Midbrain (tissue), 1 donor: ENCODE measurements at regions not wholly inside any gene's neighbourhood (a gene's known extent, or its start where the extent isn't known, plus 50 kb on each side); places are given as distances from the start of the nearest gene placed in this dataset.
"Not testable (repeated sequence)": the region's sequence is repeated elsewhere in the genome, so short reads cannot be mapped to it uniquely, and the experiment has no call there.

ENCODE experiments used
- DNase-seq: peaks from one replicate; lab custom pipeline; 2025; lab: John Stamatoyannopoulos, UW

- DNase-seq: no peak
Measured at GRCh38 chr2:109669731-109670130, 55.6 kb downstream of the SOWAHC start.

GRCh38 chr2:109670556-109671411 lies 56.6 kb downstream of the SOWAHC start:
- DNase-seq: no peak

- DNase-seq: no peak
Measured at GRCh38 chr2:109674894-109675534, 60.9 kb downstream of the SOWAHC start.

GRCh38 chr2:109675666-109676345 lies 61.6 kb downstream of the SOWAHC start:
- no peak for DNase-seq

- DNase-seq: no peak
Measured at GRCh38 chr2:109676346-109676902, 62.3 kb downstream of the SOWAHC start.

- DNase-seq: not testable (repeated sequence)
Measured at GRCh38 chr2:109677121-109677731, 63.1 kb downstream of the SOWAHC start.

GRCh38 chr2:109677835-109678580 lies 63.8 kb downstream of the SOWAHC start:
- no peak for DNase-seq

GRCh38 chr2:109678724-109679201 lies 64.6 kb downstream of the SOWAHC start:
- DNase-seq: not testable (repeated sequence)

- no peak for DNase-seq
Measured at GRCh38 chr2:109679225-109679624, 65.1 kb downstream of the SOWAHC start.

- DNase-seq: no peak
Measured at GRCh38 chr2:109679626-109680025, 65.5 kb downstream of the SOWAHC start.

GRCh38 chr2:109680523-109681297 lies 66.5 kb downstream of the SOWAHC start:
- DNase-seq: no peak

- DNase-seq: no peak
Measured at GRCh38 chr2:109681633-109682380, 67.6 kb downstream of the SOWAHC start.

- DNase-seq: no peak
Measured at GRCh38 chr2:109683452-109683851, 69.3 kb downstream of the SOWAHC start.

GRCh38 chr2:109685453-109685852 lies 71.3 kb downstream of the SOWAHC start:
- no peak for DNase-seq

GRCh38 chr2:109686921-109687320 lies 72.8 kb downstream of the SOWAHC start:
- no peak for DNase-seq

GRCh38 chr2:109689182-109689930 lies 75.2 kb downstream of the SOWAHC start:
- no peak for DNase-seq

GRCh38 chr2:109689973-109690372 lies 75.8 kb downstream of the SOWAHC start:
- no peak for DNase-seq

- DNase-seq: no peak
Measured at GRCh38 chr2:109690457-109690821, 76.3 kb downstream of the SOWAHC start.
